NCI-H128 (cell line): ENCODE measurements at regions not wholly inside any gene's neighbourhood (a gene's known extent, or its start where the extent isn't known, plus 50 kb on each side); places are given as distances from the start of the nearest gene placed in this dataset.
"Not testable (repeated sequence)": the region's sequence is repeated elsewhere in the genome, so short reads cannot be mapped to it uniquely, and the experiment has no call there.

Experiments
- DNase-seq: peaks from one replicate; lab custom pipeline; 2025; ENCODE audit not compliant: unreplicated experiment; lab: John Stamatoyannopoulos, UW

DNA sequence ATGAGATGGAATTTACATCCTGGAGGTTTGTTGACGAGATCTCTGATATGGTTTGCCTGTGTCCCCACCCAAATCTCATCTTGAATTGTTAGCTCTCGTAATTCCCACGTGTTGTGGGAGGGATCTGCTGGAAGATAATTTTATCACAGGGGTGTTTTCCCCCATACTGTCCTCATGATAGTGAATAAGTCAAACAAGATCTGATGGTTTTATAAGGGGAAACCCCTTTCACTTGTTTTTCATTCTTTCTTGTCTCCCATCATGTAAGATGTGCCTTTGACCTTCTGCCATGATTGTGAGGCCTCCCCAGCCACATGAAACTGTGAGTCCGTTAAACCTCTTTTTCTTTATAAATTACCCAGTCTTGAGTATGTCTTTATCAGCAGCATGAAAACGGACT lies 337.4 kb downstream of the BCL11B start:
- DNase-seq = not testable (repeated sequence)

DNA sequence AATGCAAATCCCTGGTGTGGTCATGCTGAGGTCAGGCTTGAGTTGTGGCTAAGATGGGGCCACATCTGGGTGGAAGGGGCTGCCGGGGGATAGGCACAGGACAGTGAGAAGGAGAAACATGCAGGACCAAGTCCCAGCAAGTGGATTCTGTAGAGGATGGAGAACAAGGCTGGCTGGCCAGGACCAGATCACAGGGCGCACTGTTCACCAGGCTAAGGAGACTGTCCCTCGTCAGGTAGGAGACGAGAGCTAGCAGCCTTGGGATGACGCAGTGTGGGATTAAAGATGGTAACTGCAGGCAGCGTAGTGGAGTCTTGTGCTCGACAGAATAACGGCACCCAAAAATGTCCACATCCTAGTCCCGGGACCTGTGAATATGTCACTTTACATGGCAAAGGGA lies 336.1 kb downstream of the BCL11B start:
- no peak for DNase-seq

DNA sequence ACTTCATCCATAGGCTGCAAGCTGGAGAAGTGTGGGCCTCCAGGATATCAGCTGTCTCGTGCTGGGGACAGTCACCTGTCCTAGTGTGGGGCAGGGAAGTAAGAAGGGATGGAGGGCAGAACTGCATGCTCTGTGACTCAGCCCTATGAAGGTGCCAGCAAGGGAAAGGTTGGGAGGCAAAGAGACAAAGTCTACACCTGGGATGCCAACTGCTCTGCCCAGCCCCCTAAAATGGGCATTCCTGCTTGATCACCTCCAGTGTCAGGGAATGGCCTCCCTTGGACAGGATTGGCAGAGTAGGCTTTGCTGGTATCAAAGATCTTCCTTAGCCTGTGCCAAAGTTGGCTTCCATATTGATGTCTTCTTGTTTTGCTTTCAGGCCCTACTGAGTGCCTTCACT lies 335.0 kb downstream of the BCL11B start:
- DNase-seq = no peak

DNA sequence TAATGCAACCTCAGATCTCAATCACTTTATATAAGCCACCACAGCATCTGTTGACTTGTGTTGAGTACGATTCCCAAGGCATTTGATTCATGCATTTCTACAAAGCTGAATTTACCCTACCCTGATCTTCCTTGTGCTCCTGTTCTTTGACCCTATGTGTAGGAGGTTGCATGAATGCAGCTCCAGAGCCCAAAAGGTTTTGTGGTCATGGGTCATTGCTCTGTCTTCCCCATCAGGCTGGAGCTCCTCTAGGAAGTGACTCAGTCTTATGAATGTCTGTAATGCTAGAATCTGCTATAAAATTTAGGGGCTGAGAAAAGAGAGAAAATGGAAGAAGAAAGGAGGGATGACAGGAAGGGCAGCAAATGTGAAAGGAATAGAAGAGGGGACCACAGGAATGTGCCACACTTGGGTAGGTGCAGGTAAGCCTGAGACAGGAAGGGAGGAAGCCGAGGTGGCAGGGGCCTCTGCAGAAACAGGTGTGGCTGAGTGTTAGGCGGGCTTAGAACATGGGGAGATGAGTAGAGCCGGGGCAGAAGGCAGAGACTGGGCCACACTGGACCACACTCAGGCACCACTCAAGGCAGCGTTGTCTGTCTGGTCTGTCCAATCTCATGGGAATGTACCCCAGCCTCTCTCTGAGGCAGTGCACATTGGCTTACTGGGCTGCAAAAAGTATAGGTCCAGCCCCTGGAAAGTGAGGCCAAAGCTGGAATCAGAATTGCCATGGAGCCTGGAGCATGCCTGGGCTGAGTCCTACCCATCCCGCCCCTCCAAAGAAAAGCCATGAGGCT lies 334.1 kb downstream of the BCL11B start:
- no peak for DNase-seq

DNA sequence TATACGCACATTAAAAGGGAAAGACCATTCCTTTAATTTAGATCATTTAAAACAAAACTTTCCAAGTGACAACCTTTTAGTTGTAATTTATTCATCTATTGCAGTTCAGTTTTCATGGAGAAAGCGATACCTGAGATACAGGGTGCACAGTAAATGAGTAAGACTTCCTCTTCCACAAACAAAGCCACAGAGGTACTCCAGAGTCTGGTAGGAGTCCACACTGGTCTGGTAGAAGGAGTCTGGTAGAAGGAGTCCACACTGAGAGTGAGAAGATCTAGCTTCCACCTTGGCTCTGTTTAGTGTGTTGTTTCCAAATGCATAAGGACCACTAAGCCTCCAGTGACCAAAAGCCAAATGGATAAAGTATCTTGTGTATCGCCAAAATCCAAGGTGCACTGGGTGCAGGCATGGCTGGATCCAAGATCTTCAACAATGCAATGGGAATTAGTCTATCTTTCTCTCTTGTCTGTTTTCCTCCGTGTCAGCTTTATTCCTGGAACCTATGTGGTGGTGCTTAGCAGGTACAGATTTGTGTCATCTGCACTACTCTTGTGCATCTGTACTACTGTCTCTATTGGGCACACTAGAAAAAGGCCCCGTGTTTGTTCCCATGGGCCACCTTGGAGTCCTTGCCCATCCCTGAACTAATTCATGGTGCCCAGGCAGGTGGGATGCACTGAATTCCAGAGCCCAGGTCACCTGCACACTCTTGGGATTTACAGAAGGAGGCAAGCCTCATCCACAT lies 331.1 kb downstream of the BCL11B start:
- no peak for DNase-seq

DNA sequence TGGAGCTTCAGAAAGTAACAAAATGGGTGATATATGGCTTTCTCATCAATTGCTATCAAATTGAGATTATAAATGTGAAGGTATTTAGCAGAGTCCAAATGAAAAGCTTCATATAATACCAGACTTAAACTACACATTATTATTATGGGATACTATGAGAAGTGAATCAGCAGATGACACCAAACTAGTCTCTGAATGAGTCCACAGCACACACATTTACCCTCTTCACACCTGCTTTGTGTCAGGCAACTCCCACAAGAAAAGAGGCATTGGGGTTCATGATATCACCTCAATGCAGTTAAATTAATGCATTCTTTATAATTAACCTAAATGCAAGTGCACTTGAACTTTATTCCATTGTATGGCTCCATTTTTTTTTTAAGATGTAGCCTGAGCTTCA lies 330.5 kb downstream of the BCL11B start:
- no peak for DNase-seq

DNA sequence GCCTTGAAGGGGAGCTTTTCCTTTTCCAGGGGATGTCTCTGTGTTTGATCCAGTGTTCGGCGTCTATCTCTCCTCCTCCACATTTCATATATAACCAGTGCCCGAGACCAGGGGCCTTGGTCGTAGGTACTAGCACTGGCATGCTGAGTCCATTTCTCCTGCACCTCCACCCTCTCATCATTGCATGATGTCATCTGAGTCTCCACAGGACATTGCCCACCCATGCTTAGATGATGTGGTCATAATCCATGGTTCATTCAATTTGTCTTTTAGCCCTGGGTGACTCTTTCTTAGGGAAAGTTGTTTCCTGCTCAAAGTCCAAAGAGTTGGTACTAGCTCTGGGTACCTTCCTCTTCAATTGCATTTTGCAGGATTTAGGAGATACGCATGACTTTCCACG lies 328.1 kb downstream of the BCL11B start:
- no peak for DNase-seq

DNA sequence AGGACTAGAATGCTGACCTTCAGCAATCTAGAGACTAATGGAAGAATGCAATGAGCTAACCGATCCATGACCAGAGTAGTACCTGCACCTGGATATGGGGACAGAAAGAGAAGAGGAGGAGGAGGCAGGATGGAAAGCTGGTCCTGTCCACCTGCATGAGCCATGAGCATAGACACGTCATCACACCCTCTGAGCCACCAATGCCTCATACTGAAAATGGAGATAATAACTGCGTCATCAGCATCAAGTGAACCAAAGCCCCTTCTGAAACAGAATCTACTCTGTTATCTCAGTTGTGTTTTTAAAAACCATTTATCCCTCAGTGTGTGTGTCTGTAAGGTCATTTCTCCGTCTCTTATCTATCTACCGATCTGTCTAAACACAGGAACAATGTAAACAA lies 327.0 kb downstream of the BCL11B start:
- no peak for DNase-seq

DNA sequence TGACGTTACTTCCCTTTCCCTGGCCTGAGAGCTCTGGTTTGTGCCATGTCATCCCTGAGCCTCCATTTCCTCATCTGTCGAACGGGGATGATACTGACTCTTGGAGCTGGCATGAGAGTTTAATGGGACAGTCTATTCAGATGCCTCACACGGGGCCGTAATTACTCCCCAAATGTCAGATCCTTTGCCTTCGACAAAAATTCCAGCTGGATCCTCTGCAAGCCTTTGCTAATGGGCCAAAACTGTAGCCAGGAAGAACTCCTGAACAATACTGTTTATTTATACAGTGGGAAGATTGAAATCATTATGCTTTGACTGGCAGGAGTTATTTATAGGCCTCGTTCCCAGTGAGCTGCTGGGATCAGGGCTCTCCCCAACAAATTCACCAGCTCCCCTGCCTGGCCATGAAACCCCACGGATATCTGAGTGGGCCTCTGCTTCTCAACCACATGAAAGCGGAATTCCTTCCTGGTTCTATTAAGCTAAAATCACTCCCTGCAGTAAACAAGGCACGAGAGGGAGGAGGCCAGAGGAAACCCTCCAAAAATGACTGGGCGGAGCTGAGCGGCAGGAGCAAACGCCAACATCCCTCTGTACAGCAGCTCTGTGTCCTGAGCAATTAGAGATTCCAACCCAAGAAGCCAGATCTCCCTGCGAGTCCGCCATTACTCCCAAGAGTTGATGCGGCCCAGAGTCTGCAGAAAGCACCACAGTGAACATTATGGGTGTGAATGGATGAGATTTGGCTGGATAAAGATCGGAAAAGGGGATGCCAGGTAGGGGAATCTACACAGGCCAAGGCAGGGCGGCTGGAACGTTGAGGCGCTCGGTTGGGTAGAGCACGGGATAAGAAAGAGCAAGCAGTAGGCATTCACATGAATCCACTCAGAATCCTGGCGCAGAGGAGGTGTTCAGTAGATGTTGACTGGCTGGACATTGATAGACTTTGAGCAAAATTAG lies 326.1 kb downstream of the BCL11B start:
- no peak for DNase-seq

DNA sequence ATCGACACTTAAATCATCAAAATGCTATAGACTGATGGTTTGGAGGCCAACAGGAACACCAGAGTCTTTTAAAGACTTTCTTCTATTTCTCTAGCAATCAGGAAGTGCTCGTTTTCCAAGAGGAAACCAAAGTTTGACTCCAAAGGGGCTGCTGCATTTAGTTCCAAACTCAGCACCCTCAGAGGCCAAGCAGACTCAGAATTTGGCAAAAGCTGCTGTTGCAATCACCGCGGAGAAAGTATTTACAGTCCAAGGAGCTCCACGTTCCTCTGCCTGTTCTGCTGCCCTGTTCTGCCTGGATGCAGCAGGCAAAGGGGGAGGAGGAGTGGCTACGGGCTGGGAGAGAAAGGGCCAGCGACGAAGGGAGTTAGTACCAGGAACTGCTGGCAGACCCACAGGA lies 325.1 kb downstream of the BCL11B start:
- no peak for DNase-seq

DNA sequence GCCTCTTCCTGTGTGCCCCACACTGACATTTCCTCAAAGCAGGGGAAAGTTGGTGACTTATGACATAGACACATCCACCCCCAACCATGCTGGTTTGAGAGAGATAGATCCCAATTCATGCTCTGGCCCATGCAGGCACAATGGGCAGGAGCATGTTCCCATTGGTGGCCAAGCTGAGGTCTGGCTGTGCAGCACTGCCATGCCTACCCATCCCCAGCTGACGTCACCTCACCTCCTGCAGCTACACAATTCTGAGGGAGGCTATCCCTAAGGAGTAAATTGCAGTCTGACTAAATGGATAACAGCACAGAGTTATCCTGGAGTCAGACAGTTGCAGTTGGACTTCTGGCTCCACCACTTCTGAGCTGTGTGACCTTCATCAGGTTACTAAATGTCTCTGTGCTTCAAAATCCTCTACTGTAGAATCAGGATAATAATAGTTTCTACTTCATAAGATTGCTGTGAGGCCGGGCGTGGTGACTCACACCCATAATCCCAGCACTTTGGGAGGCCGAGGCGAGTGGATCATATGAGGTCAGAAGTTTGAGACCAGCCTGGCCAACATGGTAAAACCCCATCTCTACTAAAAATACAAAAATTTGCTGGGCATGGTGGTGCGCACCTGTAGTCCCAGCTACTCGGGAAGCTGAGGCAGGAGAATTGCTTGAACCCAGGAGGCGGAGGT lies 323.9 kb downstream of the BCL11B start:
- no peak for DNase-seq

DNA sequence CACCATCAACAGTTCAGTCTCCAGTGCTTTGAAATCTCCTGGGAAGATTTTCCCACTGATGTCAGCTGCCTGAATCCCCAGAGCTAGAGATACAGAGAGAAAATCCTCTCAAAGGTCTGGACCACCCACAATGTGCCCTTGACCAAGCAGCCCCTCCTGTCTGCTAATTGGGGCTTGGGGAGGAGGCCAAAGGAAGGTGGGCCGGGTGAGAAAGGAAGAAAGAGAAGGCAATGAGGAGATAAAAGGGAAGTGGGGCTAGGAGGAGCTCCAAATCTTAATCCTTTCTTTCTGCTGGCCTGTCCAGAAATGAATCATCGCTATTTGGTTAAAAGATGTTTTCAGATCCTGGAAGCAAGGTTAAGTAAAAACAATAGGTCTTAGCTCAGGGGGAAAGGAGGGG lies 322.9 kb downstream of the BCL11B start:
- DNase-seq = no peak

DNA sequence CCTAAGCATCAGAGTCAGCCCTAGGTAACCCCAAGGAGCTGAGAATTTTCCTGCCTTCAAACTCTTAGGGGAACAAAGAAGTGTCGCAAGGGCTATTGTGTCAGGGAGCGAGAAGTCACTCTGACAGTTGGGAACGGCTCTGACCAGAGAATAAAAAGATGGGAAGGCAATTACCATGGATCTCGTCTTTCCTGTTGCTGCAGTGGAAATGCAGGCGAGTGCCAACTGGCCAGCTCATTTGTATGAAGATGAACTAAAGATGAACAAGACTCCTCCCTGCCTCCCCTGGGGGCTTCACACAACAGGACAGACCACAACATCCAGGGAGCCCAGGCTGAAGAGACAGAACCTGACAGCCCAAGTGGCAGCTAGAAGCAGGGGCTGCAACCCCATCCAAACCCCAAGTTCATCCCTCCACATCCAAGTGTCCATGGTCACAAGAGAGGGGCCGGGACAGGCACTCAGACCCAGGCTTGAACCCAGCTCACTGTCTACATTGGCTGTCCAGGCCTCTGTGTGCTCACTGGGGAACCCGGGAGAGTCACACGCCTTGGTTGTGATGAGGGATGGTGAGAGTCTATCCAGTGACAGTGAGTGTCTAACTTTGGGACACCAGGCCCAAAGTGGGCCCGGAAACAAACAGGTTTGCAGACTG lies 322.4 kb downstream of the BCL11B start:
- no peak for DNase-seq

DNA sequence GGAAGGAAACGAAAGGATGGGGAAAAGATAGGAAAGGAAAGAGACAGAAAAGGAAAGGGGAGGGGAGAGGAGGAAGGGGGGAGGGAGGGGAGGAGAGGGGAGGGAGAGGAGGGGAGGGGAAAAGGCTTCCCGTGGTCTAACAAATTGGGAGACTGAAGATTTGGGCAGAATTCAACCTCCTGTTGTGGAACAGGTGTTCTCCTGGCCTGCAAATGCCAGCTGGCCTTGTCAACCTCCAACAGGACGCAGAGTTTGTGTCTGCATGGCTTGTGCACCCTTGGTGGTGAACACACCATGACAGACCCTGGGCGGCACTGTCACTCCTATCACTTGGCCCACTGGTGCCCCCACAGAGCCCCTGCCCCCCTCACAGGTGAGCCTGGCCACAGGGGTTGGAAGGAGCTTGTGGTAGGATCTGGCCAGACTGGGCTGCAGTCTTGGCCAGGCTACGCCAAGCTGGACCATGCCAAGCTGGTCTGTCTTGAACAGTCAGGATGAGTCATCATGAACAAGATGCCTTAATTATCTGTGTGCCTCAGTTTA lies 321.6 kb downstream of the BCL11B start:
- DNase-seq = no peak

DNA sequence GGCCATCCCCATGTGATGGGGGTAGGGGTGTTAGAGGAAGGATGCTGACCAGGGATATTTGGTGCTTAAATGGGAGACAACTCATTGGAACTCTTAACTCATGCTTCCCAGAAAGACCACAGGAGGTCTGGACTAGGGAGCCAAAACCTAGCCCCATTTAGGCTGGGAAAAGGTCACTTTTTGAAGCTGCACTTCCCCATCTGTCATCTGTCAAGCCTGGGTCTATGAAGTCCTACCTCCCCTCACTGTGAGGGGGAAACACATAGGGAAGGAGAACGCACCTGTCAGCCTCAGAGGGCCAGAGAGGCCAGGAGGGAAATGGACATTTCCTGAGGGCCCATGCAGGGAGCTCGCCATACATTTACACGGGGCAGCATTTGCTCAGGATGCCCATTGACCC lies 321.0 kb downstream of the BCL11B start:
- DNase-seq = no peak

DNA sequence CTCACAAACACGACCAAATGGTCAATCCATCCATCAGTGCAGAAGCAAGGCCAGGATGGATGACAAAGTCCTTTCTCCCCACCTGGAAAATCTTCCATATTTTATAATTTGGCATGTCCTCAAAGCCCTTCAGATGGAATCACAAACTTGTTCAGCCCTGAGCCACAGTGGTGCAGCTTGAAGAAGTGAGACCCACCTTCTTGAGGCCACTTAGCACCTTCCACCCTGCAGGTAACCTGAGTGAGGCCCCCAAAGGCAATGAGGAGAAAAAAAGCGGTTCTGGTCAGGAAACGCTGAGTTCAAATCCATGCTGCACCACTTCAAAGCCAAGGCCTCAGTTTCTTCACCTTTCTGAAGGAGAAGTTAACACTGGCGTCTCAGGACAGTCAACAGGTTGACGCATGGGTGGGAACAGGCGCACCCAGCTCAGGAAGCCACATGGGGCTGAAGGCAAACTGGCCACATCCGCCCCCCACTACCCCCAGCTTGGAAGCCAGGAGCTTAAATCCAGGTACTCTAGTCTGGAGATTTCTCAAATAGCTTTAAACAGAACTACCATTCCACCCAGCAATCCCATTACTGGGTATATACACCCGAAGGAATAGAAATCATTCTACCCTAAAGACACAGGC lies 320.4 kb downstream of the BCL11B start:
- no peak for DNase-seq

DNA sequence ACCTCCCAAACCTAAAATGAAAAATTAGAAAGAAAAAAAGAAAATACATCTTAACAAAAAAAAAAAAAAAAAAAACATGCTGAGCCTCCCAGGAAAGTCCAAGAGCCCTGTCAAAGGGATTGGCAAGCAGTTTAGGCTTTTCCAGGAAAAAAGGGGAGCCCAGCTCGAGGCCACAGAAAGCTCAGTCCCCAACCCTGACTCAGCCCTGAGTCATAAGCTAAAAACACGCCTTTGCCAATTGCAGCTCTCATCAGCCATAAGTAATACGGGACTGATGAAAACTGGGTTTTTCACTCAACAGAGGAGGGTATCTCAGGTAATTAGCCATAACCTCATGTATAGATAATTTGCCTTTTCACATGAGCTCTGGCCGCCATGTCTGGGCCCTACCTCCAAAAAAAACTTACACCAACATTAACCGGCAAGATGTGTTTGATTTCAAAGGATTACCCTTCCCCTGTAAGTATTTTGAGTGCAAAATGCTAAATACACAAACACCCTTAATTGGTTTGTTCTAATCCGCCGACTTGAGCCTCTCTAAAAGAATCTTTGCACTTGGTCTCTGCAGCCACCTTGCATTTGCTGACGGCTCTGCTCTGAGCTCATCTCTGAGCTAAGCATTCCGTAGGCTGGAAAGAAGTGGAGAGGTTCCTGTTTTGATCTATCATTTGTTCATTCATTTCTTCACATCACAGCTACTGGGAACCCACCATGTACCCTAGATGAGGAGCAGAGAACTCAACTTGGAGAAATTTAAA lies 319.2 kb downstream of the BCL11B start:
- no peak for DNase-seq

DNA sequence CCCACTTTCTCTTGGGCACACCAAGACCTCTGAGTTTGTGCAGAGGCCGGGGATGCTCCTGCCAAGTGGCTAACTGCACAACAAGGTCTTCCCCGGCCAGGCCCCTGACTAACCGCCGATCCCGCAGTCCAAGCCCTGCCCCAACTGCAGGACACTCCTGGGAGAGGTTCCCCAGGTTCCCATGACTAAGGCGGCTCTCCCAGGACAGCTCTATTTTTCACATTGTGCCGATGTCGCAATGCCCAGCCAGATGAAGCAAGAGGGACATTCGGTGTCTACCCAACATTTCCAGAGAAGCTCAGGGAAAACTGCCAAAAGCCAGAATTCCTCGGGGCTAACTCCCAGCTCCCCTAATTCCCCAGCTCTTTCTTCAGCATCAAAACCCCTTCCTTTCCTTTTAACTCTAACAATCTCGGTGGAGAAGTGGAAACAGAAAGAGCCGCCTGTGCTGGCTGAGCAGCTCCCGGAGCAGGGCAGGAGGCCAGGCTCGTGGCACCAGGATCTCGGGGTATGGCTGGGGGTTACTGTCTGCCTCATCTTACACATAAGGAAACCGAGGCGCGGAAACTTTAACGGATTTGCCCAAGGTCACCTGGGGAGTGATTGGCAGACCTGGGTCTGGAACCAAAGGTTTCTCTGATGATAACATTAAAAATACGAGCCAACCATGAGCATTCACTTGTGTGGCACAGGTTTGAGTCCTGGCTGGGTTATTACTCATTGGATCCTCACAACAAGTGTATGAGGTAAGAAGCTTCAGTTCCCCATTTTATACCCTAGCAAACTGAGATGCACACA lies 318.2 kb downstream of the BCL11B start:
- DNase-seq = no peak
